ENCODE measurements at regions not wholly inside any gene's neighbourhood (a gene's known extent, or its start where the extent isn't known, plus 50 kb on each side); places are given as distances from the start of the nearest gene placed in this dataset.

DNA sequence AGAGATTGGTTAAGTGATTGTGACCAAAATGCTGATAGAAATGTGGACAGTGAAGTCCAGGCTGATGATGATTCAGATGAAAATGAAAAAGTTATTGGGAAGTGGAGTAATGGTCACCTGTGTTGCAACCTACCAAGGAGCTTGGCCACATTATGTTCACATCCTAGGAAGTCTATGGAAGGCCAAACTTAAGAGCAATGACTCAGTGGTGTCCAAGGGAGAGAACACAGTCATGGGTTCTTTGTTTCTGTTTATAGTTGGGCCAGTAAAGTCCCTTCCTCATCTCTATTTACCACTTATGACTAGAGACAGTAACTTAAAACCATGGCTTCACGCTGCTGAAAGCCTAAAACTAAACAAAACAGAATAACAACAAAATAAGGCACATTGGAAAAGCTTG lies 555.3 kb upstream of the DAB2 start:
- no peak overlapping the region for H3K4me3 ChIP-seq (replicated peaks in 1 of 4; ENCODE audit: control extremely low read depth in 1 of 4, insufficient read depth in 1 of 4, low read depth in 3 of 4, low read length in 4 of 4)

DNA sequence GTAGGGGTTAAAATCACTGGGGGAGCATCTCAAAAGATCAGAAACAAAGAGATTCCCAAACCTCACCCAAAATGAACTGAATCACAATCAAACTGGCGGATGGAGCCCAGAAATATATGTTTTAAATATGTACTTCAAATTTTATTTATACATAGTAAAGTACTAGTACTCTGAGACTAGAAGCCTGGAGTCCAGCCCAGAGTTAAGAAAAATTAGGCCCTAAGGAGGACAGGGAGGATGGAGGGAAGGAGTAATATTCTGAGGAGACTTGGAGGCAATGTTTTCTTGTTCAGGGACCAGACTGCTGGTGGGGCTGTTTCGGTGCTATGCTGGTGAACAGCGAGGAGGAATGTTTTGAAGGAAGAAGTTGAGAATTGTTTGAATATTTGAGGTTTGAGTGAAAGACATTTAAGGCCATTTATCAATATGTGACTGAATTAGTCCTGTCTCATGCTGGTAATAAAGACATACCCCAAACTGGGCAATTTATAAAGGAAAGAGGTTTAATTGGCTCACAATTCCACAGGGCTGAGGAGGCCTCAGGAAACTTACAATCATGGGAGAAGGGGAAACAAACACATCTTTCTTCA lies 552.4 kb upstream of the DAB2 start:
- Histone ChIP-seq H3K4me1 (ENCODE audit: control insufficient read depth, extremely low read depth, insufficient read depth, low read length) (no peaks in the 10 kb centered on the region), H3K27ac (ENCODE audit: insufficient read depth, low read length) (no peak overlapping the region), H3K4me2 (ENCODE audit: extremely low read depth, insufficient read depth, low read length) (no peak overlapping the region), H3K79me2 (ENCODE audit: control insufficient read depth, insufficient read depth, low read length) (no peaks in the 10 kb centered on the region), H3K4me3 (replicated peaks in 1 of 4; ENCODE audit: control extremely low read depth in 1 of 4, insufficient read depth in 1 of 4, low read depth in 3 of 4, low read length in 4 of 4) (no peak overlapping the region), H3K9ac (ENCODE audit: insufficient read depth, low read length) (no peak overlapping the region), H3K9me3 (ENCODE audit: control insufficient read depth, insufficient read depth, low read depth, low read length) (no peaks in the 10 kb centered on the region), H3K36me3 (ENCODE audit: control insufficient read depth, insufficient read depth, low read length) (no peaks in the 10 kb centered on the region), H4K20me1 (ENCODE audit: control insufficient read depth, extremely low read depth, insufficient read depth, low read length) (no peaks in the 10 kb centered on the region), H3K27me3 (ENCODE audit: control insufficient read depth, insufficient read depth, low read length) (no peaks in the 10 kb centered on the region), H2AFZ (ENCODE audit: low read length) (no peak overlapping the region)
- TF ChIP-seq, protein P1, sequence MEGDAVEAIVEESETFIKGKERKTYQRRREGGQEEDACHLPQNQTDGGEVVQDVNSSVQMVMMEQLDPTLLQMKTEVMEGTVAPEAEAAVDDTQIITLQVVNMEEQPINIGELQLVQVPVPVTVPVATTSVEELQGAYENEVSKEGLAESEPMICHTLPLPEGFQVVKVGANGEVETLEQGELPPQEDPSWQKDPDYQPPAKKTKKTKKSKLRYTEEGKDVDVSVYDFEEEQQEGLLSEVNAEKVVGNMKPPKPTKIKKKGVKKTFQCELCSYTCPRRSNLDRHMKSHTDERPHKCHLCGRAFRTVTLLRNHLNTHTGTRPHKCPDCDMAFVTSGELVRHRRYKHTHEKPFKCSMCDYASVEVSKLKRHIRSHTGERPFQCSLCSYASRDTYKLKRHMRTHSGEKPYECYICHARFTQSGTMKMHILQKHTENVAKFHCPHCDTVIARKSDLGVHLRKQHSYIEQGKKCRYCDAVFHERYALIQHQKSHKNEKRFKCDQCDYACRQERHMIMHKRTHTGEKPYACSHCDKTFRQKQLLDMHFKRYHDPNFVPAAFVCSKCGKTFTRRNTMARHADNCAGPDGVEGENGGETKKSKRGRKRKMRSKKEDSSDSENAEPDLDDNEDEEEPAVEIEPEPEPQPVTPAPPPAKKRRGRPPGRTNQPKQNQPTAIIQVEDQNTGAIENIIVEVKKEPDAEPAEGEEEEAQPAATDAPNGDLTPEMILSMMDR (conservative IDR thresholded peaks at IDR 0.05 in 1 of 2, IDR thresholded peaks at IDR 0.05 in 1 of 2; ENCODE audit: low read depth in 1 of 2, low read length in 2 of 2) = no peak
- TF ChIP-seq EZH2 (IDR thresholded peaks at IDR 0.05; ENCODE audit: low read length, missing control alignments) = no peak
- peak in 1 of 2 donors; percentile 7 for DNase-seq (ENCODE audit: low read depth in 2 of 2)

More for the DNA sequence above, 555.3 kb upstream of the DAB2 start:
- Histone ChIP-seq H3K79me2 (ENCODE audit: control insufficient read depth, insufficient read depth, low read length) (no peaks in the 10 kb centered on the region), H3K36me3 (ENCODE audit: control insufficient read depth, insufficient read depth, low read length) (no peaks in the 10 kb centered on the region), H4K20me1 (ENCODE audit: control insufficient read depth, extremely low read depth, insufficient read depth, low read length) (no peaks in the 10 kb centered on the region), H3K27ac (ENCODE audit: insufficient read depth, low read length) (no peak overlapping the region), H3K9me3 (ENCODE audit: control insufficient read depth, insufficient read depth, low read depth, low read length) (no peaks in the 10 kb centered on the region), H3K4me2 (ENCODE audit: extremely low read depth, insufficient read depth, low read length) (no peak overlapping the region), H3K4me1 (ENCODE audit: control insufficient read depth, extremely low read depth, insufficient read depth, low read length) (no peaks in the 10 kb centered on the region), H3K9ac (ENCODE audit: insufficient read depth, low read length) (no peak overlapping the region), H2AFZ (ENCODE audit: low read length) (no peak overlapping the region), H3K27me3 (ENCODE audit: control insufficient read depth, insufficient read depth, low read length) (no peaks in the 10 kb centered on the region)
- DNase-seq (ENCODE audit: low read depth in 2 of 2) = no peak
- no peak for TF ChIP-seq EZH2 (IDR thresholded peaks at IDR 0.05; ENCODE audit: low read length, missing control alignments)
- TF ChIP-seq, protein P1 (conservative IDR thresholded peaks at IDR 0.05 in 1 of 2, IDR thresholded peaks at IDR 0.05 in 1 of 2; ENCODE audit: low read depth in 1 of 2, low read length in 2 of 2) = no peak

DNA sequence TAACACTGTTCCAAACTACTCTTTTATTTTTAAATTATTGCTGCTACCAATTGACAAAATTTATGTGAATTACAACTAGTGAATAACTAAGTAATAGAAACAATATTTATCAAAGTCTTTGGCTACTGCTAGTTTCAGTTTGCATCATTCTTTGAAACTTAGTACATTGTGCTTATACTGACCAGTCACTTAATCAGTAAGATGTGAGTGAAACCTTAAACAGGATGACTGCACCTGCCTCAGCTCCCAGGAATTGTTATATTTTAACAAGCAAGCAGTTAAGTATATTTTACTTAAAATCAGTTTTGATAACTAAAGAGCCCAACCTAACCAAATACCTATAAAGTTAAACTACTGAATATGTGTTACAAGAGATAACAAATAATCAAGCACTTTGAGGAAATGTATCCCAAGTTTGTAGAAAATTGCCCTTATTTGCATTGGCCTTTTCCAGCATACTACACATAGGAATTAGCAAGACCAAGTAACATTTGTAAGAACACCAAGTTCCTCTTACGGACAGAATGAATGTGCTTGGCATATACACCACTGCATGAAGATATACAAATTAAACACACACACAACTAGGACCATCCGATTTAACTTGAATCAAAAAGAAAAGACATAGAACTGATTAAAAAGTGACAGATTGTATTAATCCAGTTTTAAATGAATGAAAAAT lies 545.5 kb upstream of the DAB2 start:
- Histone ChIP-seq H3K27me3 (ENCODE audit: control insufficient read depth, insufficient read depth, low read length) (no peaks in the 10 kb centered on the region), H3K4me3 (replicated peaks in 1 of 4; ENCODE audit: control extremely low read depth in 1 of 4, insufficient read depth in 1 of 4, low read depth in 3 of 4, low read length in 4 of 4) (no peak overlapping the region), H3K9ac (ENCODE audit: insufficient read depth, low read length) (no peak overlapping the region), H3K79me2 (ENCODE audit: control insufficient read depth, insufficient read depth, low read length) (no peaks in the 10 kb centered on the region), H2AFZ (ENCODE audit: low read length) (no peak overlapping the region), H3K27ac (ENCODE audit: insufficient read depth, low read length) (no peak overlapping the region), H3K4me1 (ENCODE audit: control insufficient read depth, extremely low read depth, insufficient read depth, low read length) (no peaks in the 10 kb centered on the region), H4K20me1 (ENCODE audit: control insufficient read depth, extremely low read depth, insufficient read depth, low read length) (no peaks in the 10 kb centered on the region), H3K4me2 (ENCODE audit: extremely low read depth, insufficient read depth, low read length) (no peak overlapping the region), H3K36me3 (ENCODE audit: control insufficient read depth, insufficient read depth, low read length) (no peaks in the 10 kb centered on the region), H3K9me3 (ENCODE audit: control insufficient read depth, insufficient read depth, low read depth, low read length) (no peaks in the 10 kb centered on the region)
- no peak for TF ChIP-seq EZH2 (IDR thresholded peaks at IDR 0.05; ENCODE audit: low read length, missing control alignments)
- TF ChIP-seq, protein P1 (conservative IDR thresholded peaks at IDR 0.05 in 1 of 2, IDR thresholded peaks at IDR 0.05 in 1 of 2; ENCODE audit: low read depth in 1 of 2, low read length in 2 of 2) = no peak
- no peak for DNase-seq (ENCODE audit: low read depth in 2 of 2)

Data from fibroblast of lung (primary cell).